Neutrophil (primary cell): ENCODE measurements at regions not wholly inside any gene's neighbourhood (a gene's known extent, or its start where the extent isn't known, plus 50 kb on each side); places are given as distances from the start of the nearest gene placed in this dataset.

Source experiments
- H3K27ac ChIP-seq: fragments of 200-600 bp; sonication (generic); 2 replicates; pipeline ENCODE4 v1.5.1; 2016; ENCODE audit warnings: mild to moderate bottlenecking, moderate library complexity
- H3K27me3 ChIP-seq: fragments of 200-600 bp; sonication (generic); 2 replicates; pipeline ENCODE4 v1.6.0; 2016; ENCODE audit warnings: mild to moderate bottlenecking
- H3K36me3 ChIP-seq: fragments of 200-600 bp; sonication (generic); 2 replicates; pipeline ENCODE4 v1.5.1; 2017
- H3K4me1 ChIP-seq, 2 experiments: fragments of 200-600 bp in 1 of 2; sonication (generic) in 1 of 2; 1 replicate in 1 of 2; 2 replicates in 1 of 2; pipeline versions ENCODE4 v1.5.1 to v1.6.1; 2013 to 2016; ENCODE audit warnings: low read depth in 1 of 2, low read length in 1 of 2, mild to moderate bottlenecking in 1 of 2, moderate library complexity in 1 of 2; ENCODE audit not compliant: control insufficient read depth in 1 of 2, insufficient read depth in 1 of 2
- H3K4me3 ChIP-seq, 2 experiments: fragments of 200-600 bp in 1 of 2; sonication (generic) in 1 of 2; 1 replicate in 1 of 2; 2 replicates in 1 of 2; pipeline ENCODE4 v1.5.1; 2013 to 2016; ENCODE audit warnings: low read depth in 1 of 2, low read length in 1 of 2, mild to moderate bottlenecking in 1 of 2, moderate library complexity in 1 of 2
- H3K9me3 ChIP-seq: fragments of 200-600 bp; sonication (generic); 2 replicates; pipeline ENCODE4 v1.5.1; 2016
- TF ChIP-seq, protein P1 (sequence below): fragments of 200-600 bp; sonication (generic); IDR thresholded peaks from 2 replicates; pipeline ENCODE4 v1.5.1; 2016; ENCODE audit warnings: antibody characterized with exemption

DNA sequence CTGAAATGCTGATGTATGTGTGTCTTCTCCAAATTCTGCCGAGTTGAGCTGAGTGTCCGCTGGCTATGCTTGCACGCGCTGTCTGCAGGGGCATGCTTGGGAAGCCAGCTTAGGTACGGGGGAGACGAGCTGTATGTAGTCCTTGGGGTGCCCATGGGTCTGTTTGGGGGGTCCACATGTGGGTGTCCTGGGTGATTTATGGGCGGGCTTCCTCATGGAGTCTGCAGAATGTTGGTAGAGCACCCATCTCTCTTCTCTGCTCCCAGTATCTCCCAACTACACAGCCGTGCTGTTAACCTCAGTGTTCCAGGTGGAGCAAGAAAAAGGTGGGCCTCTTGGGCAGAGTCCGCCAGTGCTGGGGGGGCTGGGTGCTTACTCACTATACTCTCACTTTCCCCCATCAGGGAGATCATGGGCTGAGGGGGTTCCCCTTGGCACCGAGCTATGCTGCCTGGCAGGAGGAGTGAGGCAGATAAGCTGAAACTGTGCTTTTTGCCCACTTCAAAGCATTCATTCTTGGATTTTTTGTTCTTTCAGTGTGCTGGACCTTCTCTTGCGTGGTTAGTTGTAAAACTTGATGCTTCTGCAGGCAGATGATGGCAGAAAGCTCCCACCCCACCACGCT lies 128.2 kb upstream of the ALKAL2 start:
- Histone ChIP-seq H3K4me3 (no peak overlapping the region), H3K27ac (no peak overlapping the region), H3K27me3 (no peaks in the 10 kb centered on the region), H3K9me3 (no peaks in the 10 kb centered on the region), H3K4me1 (no peaks in the 10 kb centered on the region), H3K36me3 (no peaks in the 10 kb centered on the region)
- TF ChIP-seq, protein P1, sequence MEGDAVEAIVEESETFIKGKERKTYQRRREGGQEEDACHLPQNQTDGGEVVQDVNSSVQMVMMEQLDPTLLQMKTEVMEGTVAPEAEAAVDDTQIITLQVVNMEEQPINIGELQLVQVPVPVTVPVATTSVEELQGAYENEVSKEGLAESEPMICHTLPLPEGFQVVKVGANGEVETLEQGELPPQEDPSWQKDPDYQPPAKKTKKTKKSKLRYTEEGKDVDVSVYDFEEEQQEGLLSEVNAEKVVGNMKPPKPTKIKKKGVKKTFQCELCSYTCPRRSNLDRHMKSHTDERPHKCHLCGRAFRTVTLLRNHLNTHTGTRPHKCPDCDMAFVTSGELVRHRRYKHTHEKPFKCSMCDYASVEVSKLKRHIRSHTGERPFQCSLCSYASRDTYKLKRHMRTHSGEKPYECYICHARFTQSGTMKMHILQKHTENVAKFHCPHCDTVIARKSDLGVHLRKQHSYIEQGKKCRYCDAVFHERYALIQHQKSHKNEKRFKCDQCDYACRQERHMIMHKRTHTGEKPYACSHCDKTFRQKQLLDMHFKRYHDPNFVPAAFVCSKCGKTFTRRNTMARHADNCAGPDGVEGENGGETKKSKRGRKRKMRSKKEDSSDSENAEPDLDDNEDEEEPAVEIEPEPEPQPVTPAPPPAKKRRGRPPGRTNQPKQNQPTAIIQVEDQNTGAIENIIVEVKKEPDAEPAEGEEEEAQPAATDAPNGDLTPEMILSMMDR, result no peak

DNA sequence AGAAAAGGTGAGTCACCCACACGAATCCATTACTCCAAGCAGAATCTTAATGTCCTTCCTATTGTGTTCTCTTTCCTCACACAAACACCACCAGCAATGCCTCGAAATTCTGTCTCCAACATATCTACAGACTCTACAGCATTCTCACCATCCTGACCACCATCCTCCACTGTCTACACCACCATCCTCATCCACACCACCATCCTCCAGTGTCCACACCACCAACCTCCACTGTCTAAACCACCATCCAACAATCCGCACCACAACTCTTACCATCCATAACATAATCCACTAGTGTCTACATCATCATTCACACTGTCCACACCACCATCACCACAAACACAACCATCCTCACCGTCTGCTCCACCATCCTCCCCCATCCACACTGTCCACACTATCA lies 121.6 kb upstream of the ALKAL2 start:
- Histone ChIP-seq H3K36me3 (no peaks in the 10 kb centered on the region), H3K27ac (no peak overlapping the region), H3K27me3 (no peaks in the 10 kb centered on the region), H3K4me3 (no peak overlapping the region), H3K4me1 (no peaks in the 10 kb centered on the region), H3K9me3 (no peaks in the 10 kb centered on the region)
- TF ChIP-seq, protein P1, result no peak

DNA sequence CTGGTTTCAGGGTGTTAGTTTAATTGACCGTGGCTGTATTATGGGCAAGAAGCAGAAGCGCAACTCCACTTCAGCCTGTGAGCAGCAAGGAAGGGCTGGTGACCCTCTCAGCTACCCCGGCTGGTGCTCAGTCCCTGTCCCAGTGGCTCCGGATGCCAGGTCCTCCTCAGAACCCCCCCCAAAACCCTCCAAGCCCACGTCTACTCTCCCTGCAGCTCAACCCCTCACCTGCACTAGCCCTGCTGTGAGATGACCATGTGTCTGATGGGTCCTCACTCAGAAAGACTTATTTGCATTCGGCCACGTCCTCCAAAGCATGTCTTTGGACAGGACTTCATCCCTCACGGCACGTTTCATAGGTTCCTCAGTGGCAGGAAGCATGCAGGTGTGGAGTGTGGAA lies 119.7 kb upstream of the ALKAL2 start:
- H3K27ac ChIP-seq, result no peak overlapping the region
- no peaks in the 10 kb centered on the region for H3K9me3 ChIP-seq
- TF ChIP-seq, protein P1, result no peak
- no peaks in the 10 kb centered on the region for H3K4me1 ChIP-seq
- H3K4me3 ChIP-seq, result no peak overlapping the region
- no peaks in the 10 kb centered on the region for H3K36me3 ChIP-seq
- no peaks in the 10 kb centered on the region for H3K27me3 ChIP-seq

- Histone ChIP-seq H3K4me1 (no peaks in the 10 kb centered on the region), H3K27me3 (no peaks in the 10 kb centered on the region), H3K36me3 (no peaks in the 10 kb centered on the region), H3K27ac (no peak overlapping the region), H3K4me3 (no peak overlapping the region), H3K9me3 (no peaks in the 10 kb centered on the region)
- TF ChIP-seq, protein P1, result no peak
These were observed 119.0 kb upstream of the ALKAL2 start for GRCh38 chr2:406876-407275.

GRCh38 chr2:406231-406630 lies 118.3 kb upstream of the ALKAL2 start:
- Histone ChIP-seq H3K4me3 (no peak overlapping the region), H3K27ac (no peak overlapping the region), H3K4me1 (no peaks in the 10 kb centered on the region), H3K27me3 (no peaks in the 10 kb centered on the region), H3K36me3 (no peaks in the 10 kb centered on the region), H3K9me3 (no peaks in the 10 kb centered on the region)
- TF ChIP-seq, protein P1, result no peak

- Histone ChIP-seq H3K4me1 (no peaks in the 10 kb centered on the region), H3K36me3 (no peaks in the 10 kb centered on the region), H3K4me3 (no peak overlapping the region), H3K9me3 (no peaks in the 10 kb centered on the region), H3K27ac (no peak overlapping the region), H3K27me3 (no peaks in the 10 kb centered on the region)
- TF ChIP-seq, protein P1, result no peak
These were observed 116.7 kb upstream of the ALKAL2 start for GRCh38 chr2:404581-404980.
